ENCODE measurements at regions not wholly inside any gene's neighbourhood (a gene's known extent, or its start where the extent isn't known, plus 50 kb on each side); places are given as distances from the start of the nearest gene placed in this dataset.

GRCh38 chr1:110777228-110777627 is 95.7 kb upstream of the CD53 start:
- DNase-seq (ENCODE audit: low read depth in 1 of 2, low spot score in 1 of 2), result no peak
- TF ChIP-seq, protein P1, sequence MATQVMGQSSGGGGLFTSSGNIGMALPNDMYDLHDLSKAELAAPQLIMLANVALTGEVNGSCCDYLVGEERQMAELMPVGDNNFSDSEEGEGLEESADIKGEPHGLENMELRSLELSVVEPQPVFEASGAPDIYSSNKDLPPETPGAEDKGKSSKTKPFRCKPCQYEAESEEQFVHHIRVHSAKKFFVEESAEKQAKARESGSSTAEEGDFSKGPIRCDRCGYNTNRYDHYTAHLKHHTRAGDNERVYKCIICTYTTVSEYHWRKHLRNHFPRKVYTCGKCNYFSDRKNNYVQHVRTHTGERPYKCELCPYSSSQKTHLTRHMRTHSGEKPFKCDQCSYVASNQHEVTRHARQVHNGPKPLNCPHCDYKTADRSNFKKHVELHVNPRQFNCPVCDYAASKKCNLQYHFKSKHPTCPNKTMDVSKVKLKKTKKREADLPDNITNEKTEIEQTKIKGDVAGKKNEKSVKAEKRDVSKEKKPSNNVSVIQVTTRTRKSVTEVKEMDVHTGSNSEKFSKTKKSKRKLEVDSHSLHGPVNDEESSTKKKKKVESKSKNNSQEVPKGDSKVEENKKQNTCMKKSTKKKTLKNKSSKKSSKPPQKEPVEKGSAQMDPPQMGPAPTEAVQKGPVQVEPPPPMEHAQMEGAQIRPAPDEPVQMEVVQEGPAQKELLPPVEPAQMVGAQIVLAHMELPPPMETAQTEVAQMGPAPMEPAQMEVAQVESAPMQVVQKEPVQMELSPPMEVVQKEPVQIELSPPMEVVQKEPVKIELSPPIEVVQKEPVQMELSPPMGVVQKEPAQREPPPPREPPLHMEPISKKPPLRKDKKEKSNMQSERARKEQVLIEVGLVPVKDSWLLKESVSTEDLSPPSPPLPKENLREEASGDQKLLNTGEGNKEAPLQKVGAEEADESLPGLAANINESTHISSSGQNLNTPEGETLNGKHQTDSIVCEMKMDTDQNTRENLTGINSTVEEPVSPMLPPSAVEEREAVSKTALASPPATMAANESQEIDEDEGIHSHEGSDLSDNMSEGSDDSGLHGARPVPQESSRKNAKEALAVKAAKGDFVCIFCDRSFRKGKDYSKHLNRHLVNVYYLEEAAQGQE (IDR thresholded peaks at IDR 0.05; ENCODE audit: insufficient replicate concordance, low read depth), result no peak
- TF ChIP-seq POLR2AphosphoS5 (IDR thresholded peaks at IDR 0.05; ENCODE audit: low read depth), result no peak
- TF ChIP-seq GABPA (IDR thresholded peaks at IDR 0.05; ENCODE audit: low read depth), result no peak
- TF ChIP-seq SPI1 (IDR thresholded peaks at IDR 0.05; ENCODE audit: borderline replicate concordance, low read depth), result no peak
- no peak for TF ChIP-seq CTCF (IDR thresholded peaks at IDR 0.05; ENCODE audit: insufficient read depth, low read length)
- no peaks in the 10 kb centered on the region for H3K27me3 ChIP-seq (ENCODE audit: insufficient read depth, poor library complexity, severe bottlenecking)
- no peak overlapping the region for H3K4me3 ChIP-seq (replicated peaks; ENCODE audit: insufficient read depth, low read length)
- H3K27ac ChIP-seq (replicated peaks), result no peak overlapping the region

DNA sequence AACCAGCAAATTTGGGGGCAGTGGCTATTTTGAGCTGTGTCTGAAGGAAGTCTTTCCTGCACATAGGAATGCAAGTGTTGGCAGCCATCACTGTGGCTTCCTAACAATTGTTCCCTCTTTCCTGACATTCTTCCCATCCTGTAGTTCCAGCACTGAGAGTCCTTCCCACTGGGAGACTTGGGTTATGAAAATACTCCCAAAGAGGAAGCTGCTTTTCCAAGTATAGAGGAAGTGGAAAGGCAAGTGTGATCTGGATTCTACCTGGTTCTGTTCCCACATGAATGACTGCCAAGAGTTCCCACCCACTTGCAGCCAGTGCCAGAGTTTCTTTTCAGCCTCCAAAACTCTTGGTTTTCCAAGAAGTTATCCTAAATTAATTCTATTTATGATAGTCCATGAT is 98.5 kb upstream of the CD53 start:
- TF ChIP-seq POLR2AphosphoS5 (IDR thresholded peaks at IDR 0.05; ENCODE audit: low read depth), result no peak
- TF ChIP-seq, protein P1 (IDR thresholded peaks at IDR 0.05; ENCODE audit: insufficient replicate concordance, low read depth), result no peak
- TF ChIP-seq GABPA (IDR thresholded peaks at IDR 0.05; ENCODE audit: low read depth), result no peak
- TF ChIP-seq CTCF (IDR thresholded peaks at IDR 0.05; ENCODE audit: insufficient read depth, low read length), result no peak
- TF ChIP-seq SPI1 (IDR thresholded peaks at IDR 0.05; ENCODE audit: borderline replicate concordance, low read depth), result no peak
- Histone ChIP-seq H3K27ac (replicated peaks) (no peak overlapping the region), H3K4me3 (replicated peaks; ENCODE audit: insufficient read depth, low read length) (no peak overlapping the region), H3K27me3 (ENCODE audit: insufficient read depth, poor library complexity, severe bottlenecking) (peaks cover 2% of the 10 kb centered on the region)
- DNase-seq (ENCODE audit: low read depth in 1 of 2, low spot score in 1 of 2), result no peak

- H3K27me3 ChIP-seq (ENCODE audit: insufficient read depth, poor library complexity, severe bottlenecking), result peaks cover 2% of the 10 kb centered on the region
- no peak for TF ChIP-seq GABPA (IDR thresholded peaks at IDR 0.05; ENCODE audit: low read depth)
- TF ChIP-seq, protein P1 (IDR thresholded peaks at IDR 0.05; ENCODE audit: insufficient replicate concordance, low read depth), result no peak
- no peak for TF ChIP-seq SPI1 (IDR thresholded peaks at IDR 0.05; ENCODE audit: borderline replicate concordance, low read depth)
- TF ChIP-seq POLR2AphosphoS5 (IDR thresholded peaks at IDR 0.05; ENCODE audit: low read depth), result no peak
- TF ChIP-seq CTCF (IDR thresholded peaks at IDR 0.05; ENCODE audit: insufficient read depth, low read length), result no peak
- no peak for DNase-seq (ENCODE audit: low read depth in 1 of 2, low spot score in 1 of 2)
Measured at GRCh38 chr1:110773813-110774212, 99.1 kb upstream of the KCNA3 start.

More at GRCh38 chr1:110773813-110774212, 99.1 kb upstream of the KCNA3 start:
- H3K27ac ChIP-seq (replicated peaks), result no peak overlapping the region
- no peak overlapping the region for H3K4me3 ChIP-seq (replicated peaks; ENCODE audit: insufficient read depth, low read length)

Data from HL-60 (cell line).